22Rv1 (cell line): ENCODE measurements at regions not wholly inside any gene's neighbourhood (a gene's known extent, or its start where the extent isn't known, plus 50 kb on each side); places are given as distances from the start of the nearest gene placed in this dataset.
"Not testable (repeated sequence)": the region's sequence is repeated elsewhere in the genome, so short reads cannot be mapped to it uniquely, and the experiment has no call there.

Experiments used
- H3K27ac ChIP-seq: fragments of 450-650 bp; 2 replicates; pipeline ENCODE4 v1.5.1; 2017
- ZFX ChIP-seq: fragments of 450-650 bp; IDR thresholded peaks from 2 replicates; pipeline ENCODE4 v1.6.1; 2017; ENCODE audit warnings: antibody characterized with exemption, borderline replicate concordance
- TF ChIP-seq, protein P1 (sequence below): fragments of 450-650 bp; IDR thresholded peaks from 2 replicates; pipeline ENCODE4 v1.5.1; 2017; ENCODE audit warnings: mild to moderate bottlenecking

GRCh38 chr4:151583157-151583914, 174.4 kb downstream of the FHIP1A start:
- no peak for TF ChIP-seq ZFX
- TF ChIP-seq, protein P1, sequence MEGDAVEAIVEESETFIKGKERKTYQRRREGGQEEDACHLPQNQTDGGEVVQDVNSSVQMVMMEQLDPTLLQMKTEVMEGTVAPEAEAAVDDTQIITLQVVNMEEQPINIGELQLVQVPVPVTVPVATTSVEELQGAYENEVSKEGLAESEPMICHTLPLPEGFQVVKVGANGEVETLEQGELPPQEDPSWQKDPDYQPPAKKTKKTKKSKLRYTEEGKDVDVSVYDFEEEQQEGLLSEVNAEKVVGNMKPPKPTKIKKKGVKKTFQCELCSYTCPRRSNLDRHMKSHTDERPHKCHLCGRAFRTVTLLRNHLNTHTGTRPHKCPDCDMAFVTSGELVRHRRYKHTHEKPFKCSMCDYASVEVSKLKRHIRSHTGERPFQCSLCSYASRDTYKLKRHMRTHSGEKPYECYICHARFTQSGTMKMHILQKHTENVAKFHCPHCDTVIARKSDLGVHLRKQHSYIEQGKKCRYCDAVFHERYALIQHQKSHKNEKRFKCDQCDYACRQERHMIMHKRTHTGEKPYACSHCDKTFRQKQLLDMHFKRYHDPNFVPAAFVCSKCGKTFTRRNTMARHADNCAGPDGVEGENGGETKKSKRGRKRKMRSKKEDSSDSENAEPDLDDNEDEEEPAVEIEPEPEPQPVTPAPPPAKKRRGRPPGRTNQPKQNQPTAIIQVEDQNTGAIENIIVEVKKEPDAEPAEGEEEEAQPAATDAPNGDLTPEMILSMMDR = no peak
- H3K27ac ChIP-seq = no peak overlapping the region

DNA sequence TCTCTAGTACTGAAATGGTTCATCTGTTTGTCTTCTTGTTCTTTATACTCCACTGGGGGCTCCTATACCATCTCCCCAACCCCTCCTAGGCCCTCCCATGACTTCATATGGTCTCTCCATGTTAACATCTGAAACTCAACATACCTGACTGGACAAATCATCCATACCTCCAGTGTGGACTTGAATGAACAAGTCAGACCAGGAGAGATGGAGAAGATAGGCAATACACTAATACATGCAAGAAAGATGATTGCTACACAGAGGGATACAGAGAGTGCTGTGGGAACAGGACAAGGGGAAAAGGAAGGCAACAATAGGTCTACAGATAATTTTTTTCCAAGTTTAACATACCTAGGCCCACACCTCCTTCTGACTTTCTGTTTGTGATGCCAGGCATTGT, 175.1 kb downstream of the FHIP1A start:
- TF ChIP-seq ZFX = no peak
- TF ChIP-seq, protein P1 = no peak
- no peak overlapping the region for H3K27ac ChIP-seq

DNA sequence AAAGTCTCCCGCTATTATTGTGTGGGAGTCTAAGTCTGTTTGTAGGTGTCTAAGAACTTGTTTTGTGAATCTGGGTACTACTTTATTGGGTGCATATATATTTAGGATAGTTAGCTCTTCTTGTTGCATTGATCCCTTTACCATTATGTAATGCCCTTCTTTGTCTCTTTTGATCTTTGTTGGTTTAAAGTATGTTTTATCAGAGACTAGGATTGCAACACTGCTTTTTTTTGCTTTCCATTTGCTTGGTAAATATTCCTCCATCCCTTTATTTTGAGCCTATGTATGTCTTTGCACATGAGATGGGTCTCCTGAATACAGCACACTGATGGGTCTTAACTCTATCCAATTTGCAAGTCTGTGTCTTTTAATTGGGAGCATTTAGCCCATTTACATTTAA, 165.2 kb downstream of the GATB start:
- H3K27ac ChIP-seq = not testable (repeated sequence)

DNA sequence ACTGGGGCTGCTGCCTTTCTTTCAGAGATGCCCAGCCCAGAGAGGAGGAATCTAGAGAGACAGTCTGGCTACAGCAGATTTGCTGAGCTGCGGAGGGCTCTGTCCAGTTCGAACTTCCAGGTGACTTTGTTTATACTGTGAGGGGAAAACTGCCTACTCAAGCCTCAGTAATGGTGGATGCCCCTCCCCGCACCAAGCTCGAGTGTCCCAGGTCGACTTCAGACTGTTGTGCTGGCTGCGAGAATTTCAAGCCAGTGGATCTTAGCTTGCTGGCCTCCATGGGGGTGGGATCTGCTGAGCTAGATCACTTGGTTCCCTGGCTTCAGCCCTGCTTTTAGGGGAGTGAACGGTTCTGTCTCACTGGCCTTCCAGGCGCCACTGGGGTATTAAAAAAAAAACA, 163.1 kb downstream of the GATB start:
- not testable (repeated sequence) for H3K27ac ChIP-seq

- no peak overlapping the region for H3K27ac ChIP-seq
These were observed 160.9 kb downstream of the GATB start for GRCh38 chr4:151599863-151600262.

GRCh38 chr4:151600432-151600831, 160.4 kb downstream of the GATB start:
- TF ChIP-seq, protein P1 = no peak
- TF ChIP-seq ZFX = no peak
- no peak overlapping the region for H3K27ac ChIP-seq

More at GRCh38 chr4:151599863-151600262, 160.9 kb downstream of the GATB start:
- TF ChIP-seq, protein P1 = no peak
- no peak for TF ChIP-seq ZFX

DNA sequence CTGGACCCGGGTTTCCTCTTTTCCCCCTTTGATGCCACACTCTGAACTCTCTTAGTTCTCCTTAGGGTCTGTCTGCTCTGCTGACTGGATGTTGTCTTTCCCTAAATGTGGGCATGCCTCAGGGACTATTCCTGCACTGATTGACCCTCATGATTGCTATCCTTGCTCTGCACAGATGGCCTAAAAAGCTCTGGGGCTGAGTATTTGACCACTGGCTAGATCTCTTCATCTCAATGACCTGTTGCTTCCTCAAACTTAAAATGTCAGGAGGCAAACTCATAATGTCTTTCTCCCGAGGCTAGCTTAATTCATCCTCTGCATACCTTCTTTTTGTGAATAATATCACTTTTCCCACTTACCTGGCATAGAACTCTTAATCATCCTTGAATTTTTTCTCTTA, 157.4 kb downstream of the GATB start:
- TF ChIP-seq, protein P1 = no peak
- no peak for TF ChIP-seq ZFX
- H3K27ac ChIP-seq = no peak overlapping the region

GRCh38 chr4:151604238-151604637, 156.6 kb downstream of the GATB start:
- no peak for TF ChIP-seq ZFX
- TF ChIP-seq, protein P1 = peak; percentile 73
- no peak overlapping the region for H3K27ac ChIP-seq
